ENCODE measurements at regions not wholly inside any gene's neighbourhood (a gene's known extent, or its start where the extent isn't known, plus 50 kb on each side); places are given as distances from the start of the nearest gene placed in this dataset.
"Not testable (repeated sequence)": the region's sequence is repeated elsewhere in the genome, so short reads cannot be mapped to it uniquely, and the experiment has no call there.

DNA sequence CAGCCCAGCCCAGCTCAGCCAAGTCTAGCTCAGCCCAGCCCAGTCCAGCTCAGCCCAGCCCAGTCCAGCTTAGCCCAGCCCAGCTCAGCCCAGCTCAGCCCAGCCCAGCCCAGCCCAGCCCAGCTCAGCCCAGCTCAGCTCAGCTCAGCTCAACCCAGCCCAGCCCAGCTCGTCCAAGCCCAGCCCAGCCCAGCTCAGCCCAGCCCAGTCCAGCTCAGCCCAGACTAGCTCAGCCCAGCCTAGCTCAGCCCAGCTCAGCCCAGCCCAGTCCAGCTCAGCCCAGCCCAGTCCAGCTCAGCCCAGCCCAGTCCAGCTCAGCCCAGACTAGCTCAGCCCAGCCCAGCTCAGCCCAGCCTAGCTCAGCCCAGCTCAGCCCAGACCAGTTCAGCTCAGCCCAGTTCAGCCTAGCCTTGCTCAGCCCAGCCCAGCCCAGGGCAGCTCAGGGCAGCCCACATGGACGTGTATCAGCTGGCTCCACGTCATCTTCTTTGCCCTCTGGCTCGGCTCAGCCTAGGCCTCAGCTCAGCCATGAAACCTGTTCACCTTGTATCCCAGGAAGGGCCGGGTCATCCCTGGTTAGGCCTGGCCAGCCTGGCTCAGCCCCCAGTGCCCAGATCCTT is 185.6 kb downstream of the TMEM121 start:
- POLR2A ChIA-PET, result no interaction called here

DNA sequence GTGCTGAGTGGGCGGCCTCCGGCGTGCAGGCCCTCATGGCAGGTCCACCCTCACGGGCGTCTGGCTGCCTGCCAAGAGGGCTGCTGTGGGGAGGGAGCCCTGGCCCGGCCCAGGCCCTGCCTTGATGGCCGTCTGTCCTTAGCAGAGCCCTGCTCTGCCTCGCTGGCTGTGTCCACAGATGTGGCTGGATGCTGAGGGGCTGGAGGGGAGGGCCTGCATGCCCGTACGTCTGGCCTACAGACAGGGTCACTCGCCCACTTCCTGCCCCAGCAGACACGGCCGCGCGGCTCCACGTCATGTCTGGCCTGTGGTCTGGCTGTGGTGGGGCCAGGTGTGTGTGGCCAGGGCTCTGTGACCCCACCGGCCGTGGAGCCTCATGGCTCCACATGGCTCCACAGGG is 186.3 kb downstream of the TMEM121 start:
- CTCF ChIA-PET; H3K4me3 Mint-ChIP-seq; intact Hi-C loops (cut with DNase I, micrococcal nuclease); H3K4me1 Mint-ChIP-seq (ENCODE audit: low read depth); H3K27ac Mint-ChIP-seq; DNase-seq; H3K36me3 ChIP-seq (ENCODE audit: insufficient read depth, low read length); H3K27me3 ChIP-seq (ENCODE audit: control insufficient read depth in 1 of 2, insufficient read depth in 2 of 2, low read length in 2 of 2); H3K4me3 ChIP-seq (ENCODE audit: low read length); POLR2A ChIA-PET; H3K4me1 ChIP-seq (ENCODE audit: insufficient read depth, low read length); H3K36me3 Mint-ChIP-seq (ENCODE audit: low read depth); ATAC-seq (ENCODE audit: poor library complexity); H3K27me3 Mint-ChIP-seq; H3K27ac ChIP-seq (ENCODE audit: low read depth in 1 of 2, low read length in 2 of 2); H3K9me3 Mint-ChIP-seq: not testable (repeated sequence)
- H3K9me3 ChIP-seq (ENCODE audit: control insufficient read depth in 1 of 2, insufficient read depth in 1 of 2, low read length in 2 of 2), result peaks cover 0 to 12% of the 10 kb centered on the region in 2 experiments

More for the DNA sequence above, 185.6 kb downstream of the TMEM121 start:
- Mint-ChIP-seq H3K27me3 (no peaks in the 10 kb centered on the region), H3K9me3 (no peaks in the 10 kb centered on the region), H3K27ac (no peak overlapping the region), H3K4me3 (no peak overlapping the region), H3K36me3 (ENCODE audit: low read depth) (no peaks in the 10 kb centered on the region), H3K4me1 (ENCODE audit: low read depth) (no peaks in the 10 kb centered on the region)
- DNase-seq, result no peak
- H3K9me3 ChIP-seq (ENCODE audit: control insufficient read depth in 1 of 2, insufficient read depth in 1 of 2, low read length in 2 of 2), result peaks cover 0 to 12% of the 10 kb centered on the region in 2 experiments
- H3K27ac ChIP-seq (ENCODE audit: low read depth in 1 of 2, low read length in 2 of 2), result no peak overlapping the region
- intact Hi-C loops (cut with DNase I, micrococcal nuclease), result no loop called here
- no peaks in the 10 kb centered on the region for H3K36me3 ChIP-seq (ENCODE audit: insufficient read depth, low read length)
- CTCF ChIA-PET, result no interaction called here
- TF ChIP-seq, protein P1, sequence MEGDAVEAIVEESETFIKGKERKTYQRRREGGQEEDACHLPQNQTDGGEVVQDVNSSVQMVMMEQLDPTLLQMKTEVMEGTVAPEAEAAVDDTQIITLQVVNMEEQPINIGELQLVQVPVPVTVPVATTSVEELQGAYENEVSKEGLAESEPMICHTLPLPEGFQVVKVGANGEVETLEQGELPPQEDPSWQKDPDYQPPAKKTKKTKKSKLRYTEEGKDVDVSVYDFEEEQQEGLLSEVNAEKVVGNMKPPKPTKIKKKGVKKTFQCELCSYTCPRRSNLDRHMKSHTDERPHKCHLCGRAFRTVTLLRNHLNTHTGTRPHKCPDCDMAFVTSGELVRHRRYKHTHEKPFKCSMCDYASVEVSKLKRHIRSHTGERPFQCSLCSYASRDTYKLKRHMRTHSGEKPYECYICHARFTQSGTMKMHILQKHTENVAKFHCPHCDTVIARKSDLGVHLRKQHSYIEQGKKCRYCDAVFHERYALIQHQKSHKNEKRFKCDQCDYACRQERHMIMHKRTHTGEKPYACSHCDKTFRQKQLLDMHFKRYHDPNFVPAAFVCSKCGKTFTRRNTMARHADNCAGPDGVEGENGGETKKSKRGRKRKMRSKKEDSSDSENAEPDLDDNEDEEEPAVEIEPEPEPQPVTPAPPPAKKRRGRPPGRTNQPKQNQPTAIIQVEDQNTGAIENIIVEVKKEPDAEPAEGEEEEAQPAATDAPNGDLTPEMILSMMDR (IDR thresholded peaks at IDR 0.05), result no peak
- no peak for ATAC-seq (ENCODE audit: poor library complexity)
- no peaks in the 10 kb centered on the region for H3K4me1 ChIP-seq (ENCODE audit: insufficient read depth, low read length)
- H3K4me3 ChIP-seq (ENCODE audit: low read length), result no peak overlapping the region
- H3K27me3 ChIP-seq (ENCODE audit: control insufficient read depth in 1 of 2, insufficient read depth in 2 of 2, low read length in 2 of 2), result no peaks in the 10 kb centered on the region

DNA sequence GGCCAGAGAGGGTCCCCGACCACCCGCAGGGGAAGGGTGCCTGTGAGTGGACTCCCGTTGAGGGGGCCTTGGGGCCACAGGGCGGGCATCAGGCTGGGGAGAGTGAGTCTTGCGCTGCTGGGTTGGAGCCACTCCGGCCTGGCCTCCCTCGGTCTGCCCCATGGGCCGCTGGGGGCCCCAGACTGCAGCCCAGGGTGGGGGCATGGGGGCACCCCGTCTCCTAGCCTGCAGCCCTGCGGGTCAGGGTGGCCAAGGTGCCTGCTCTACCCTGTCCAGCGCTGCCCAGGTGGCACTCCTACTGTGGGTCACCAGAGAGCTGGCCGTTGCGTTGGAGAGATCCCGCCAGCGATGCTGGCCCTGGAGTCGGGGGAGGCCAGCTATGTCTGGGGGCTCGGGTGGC is 186.8 kb downstream of the TMEM121 start:
- H3K36me3 ChIP-seq (ENCODE audit: insufficient read depth, low read length); H3K4me1 Mint-ChIP-seq (ENCODE audit: low read depth); intact Hi-C loops (cut with DNase I, micrococcal nuclease); H3K4me3 Mint-ChIP-seq; H3K4me3 ChIP-seq (ENCODE audit: low read length); H3K27ac ChIP-seq (ENCODE audit: low read depth in 1 of 2, low read length in 2 of 2); H3K36me3 Mint-ChIP-seq (ENCODE audit: low read depth); ATAC-seq (ENCODE audit: poor library complexity); H3K27me3 Mint-ChIP-seq; DNase-seq; H3K27me3 ChIP-seq (ENCODE audit: control insufficient read depth in 1 of 2, insufficient read depth in 2 of 2, low read length in 2 of 2); CTCF ChIA-PET; H3K27ac Mint-ChIP-seq; POLR2A ChIA-PET; H3K9me3 Mint-ChIP-seq; H3K4me1 ChIP-seq (ENCODE audit: insufficient read depth, low read length): not testable (repeated sequence)
- peaks cover 0 to 12% of the 10 kb centered on the region in 2 experiments for H3K9me3 ChIP-seq (ENCODE audit: control insufficient read depth in 1 of 2, insufficient read depth in 1 of 2, low read length in 2 of 2)

DNA sequence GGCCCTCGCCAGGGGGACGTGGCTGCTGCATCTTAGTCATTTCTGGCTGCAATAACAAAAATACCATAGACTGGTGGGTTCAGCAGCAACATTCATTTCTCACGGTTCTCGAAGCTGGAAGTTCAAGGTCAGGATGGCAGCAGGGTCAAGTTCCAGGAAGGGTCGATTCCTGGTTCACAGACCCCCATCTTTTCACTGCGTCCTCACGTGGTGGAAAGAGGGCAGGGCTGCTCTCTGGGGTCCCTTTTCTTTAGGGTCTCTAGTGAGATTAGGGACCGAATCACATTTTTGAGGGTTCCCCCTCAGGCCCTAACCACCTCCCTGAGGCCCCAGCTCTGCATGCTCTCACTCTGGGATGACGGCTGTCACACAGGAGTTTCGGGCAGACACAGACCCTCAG is 187.5 kb downstream of the TMEM121 start:
- DNase-seq, result not testable (repeated sequence)

DNA sequence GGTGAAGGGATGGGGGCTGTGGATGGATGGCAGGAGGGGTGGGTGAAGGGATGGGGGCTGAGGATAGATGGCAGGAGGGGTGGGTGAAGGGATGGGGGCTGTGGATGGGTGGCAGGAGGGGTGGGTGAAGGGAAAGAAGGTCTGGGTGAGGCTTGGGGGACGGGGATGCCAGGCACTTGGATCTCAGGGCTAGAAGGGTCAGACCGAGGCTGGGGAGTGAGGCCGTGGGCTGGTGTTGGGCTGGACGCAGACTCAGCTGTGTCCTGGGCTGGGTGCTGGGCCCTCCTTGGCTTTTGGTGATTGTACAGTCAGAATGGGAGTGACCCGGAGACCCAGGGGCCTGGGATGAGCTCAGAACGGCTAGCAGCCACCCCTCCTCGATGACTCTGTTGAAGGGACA is 192.4 kb downstream of the TMEM121 start:
- H3K9me3 ChIP-seq (ENCODE audit: control insufficient read depth in 1 of 2, insufficient read depth in 1 of 2, low read length in 2 of 2); H3K27me3 ChIP-seq (ENCODE audit: control insufficient read depth in 1 of 2, insufficient read depth in 2 of 2, low read length in 2 of 2); H3K9me3 Mint-ChIP-seq; ATAC-seq (ENCODE audit: poor library complexity); intact Hi-C loops (cut with DNase I, micrococcal nuclease); H3K36me3 Mint-ChIP-seq (ENCODE audit: low read depth); H3K27ac Mint-ChIP-seq; H3K27ac ChIP-seq (ENCODE audit: low read depth in 1 of 2, low read length in 2 of 2); DNase-seq; CTCF ChIA-PET; H3K4me1 ChIP-seq (ENCODE audit: insufficient read depth, low read length); POLR2A ChIA-PET; H3K4me3 Mint-ChIP-seq; H3K36me3 ChIP-seq (ENCODE audit: insufficient read depth, low read length); H3K4me1 Mint-ChIP-seq (ENCODE audit: low read depth); H3K4me3 ChIP-seq (ENCODE audit: low read length); H3K27me3 Mint-ChIP-seq: not testable (repeated sequence)

More for the DNA sequence above, 187.5 kb downstream of the TMEM121 start:
- H3K27ac ChIP-seq (ENCODE audit: low read depth in 1 of 2, low read length in 2 of 2); H3K4me1 Mint-ChIP-seq (ENCODE audit: low read depth); ATAC-seq (ENCODE audit: poor library complexity); H3K36me3 ChIP-seq (ENCODE audit: insufficient read depth, low read length); H3K27me3 ChIP-seq (ENCODE audit: control insufficient read depth in 1 of 2, insufficient read depth in 2 of 2, low read length in 2 of 2); H3K27ac Mint-ChIP-seq; CTCF ChIA-PET; H3K4me1 ChIP-seq (ENCODE audit: insufficient read depth, low read length); H3K9me3 Mint-ChIP-seq; H3K36me3 Mint-ChIP-seq (ENCODE audit: low read depth); H3K4me3 ChIP-seq (ENCODE audit: low read length); H3K27me3 Mint-ChIP-seq; H3K4me3 Mint-ChIP-seq; POLR2A ChIA-PET; intact Hi-C loops (cut with DNase I, micrococcal nuclease): not testable (repeated sequence)
- peaks cover 0 to 12% of the 10 kb centered on the region in 2 experiments for H3K9me3 ChIP-seq (ENCODE audit: control insufficient read depth in 1 of 2, insufficient read depth in 1 of 2, low read length in 2 of 2)

DNA sequence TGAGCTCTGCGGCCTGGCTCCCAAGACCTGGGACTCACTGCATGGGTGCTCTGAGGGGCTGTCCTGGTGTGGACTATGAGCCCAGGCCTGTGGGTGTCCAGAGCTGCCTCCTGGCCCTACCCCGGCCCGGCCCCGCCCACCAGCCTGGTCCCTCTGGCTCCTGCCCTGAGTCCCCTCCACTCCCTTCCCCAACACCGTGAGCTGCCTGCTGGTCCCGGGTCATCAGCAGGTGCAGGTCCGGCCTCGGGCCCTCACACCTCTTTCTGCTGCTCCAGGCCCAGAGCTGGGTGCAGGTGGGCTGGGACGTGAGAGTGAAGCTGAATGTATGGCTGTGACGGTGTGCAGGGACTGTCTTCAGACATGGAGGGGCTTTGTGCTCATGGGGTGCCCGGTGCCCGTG is 193.7 kb downstream of the TMEM121 start:
- H3K36me3 ChIP-seq (ENCODE audit: insufficient read depth, low read length); H3K27me3 ChIP-seq (ENCODE audit: control insufficient read depth in 1 of 2, insufficient read depth in 2 of 2, low read length in 2 of 2); POLR2A ChIA-PET; H3K4me3 ChIP-seq (ENCODE audit: low read length); H3K9me3 Mint-ChIP-seq; H3K27ac ChIP-seq (ENCODE audit: low read depth in 1 of 2, low read length in 2 of 2); ATAC-seq (ENCODE audit: poor library complexity); intact Hi-C loops (cut with DNase I, micrococcal nuclease); H3K4me1 ChIP-seq (ENCODE audit: insufficient read depth, low read length); H3K27me3 Mint-ChIP-seq; H3K4me1 Mint-ChIP-seq (ENCODE audit: low read depth); H3K36me3 Mint-ChIP-seq (ENCODE audit: low read depth); H3K27ac Mint-ChIP-seq; H3K4me3 Mint-ChIP-seq; CTCF ChIA-PET; DNase-seq; H3K9me3 ChIP-seq (ENCODE audit: control insufficient read depth in 1 of 2, insufficient read depth in 1 of 2, low read length in 2 of 2): not testable (repeated sequence)

All from CD4-positive, alpha-beta T cell (primary cell).